ENCODE measurements at regions not wholly inside any gene's neighbourhood (a gene's known extent, or its start where the extent isn't known, plus 50 kb on each side); places are given as distances from the start of the nearest gene placed in this dataset.

- TF ChIP-seq ZNF282 (IDR thresholded peaks at IDR 0.05; ENCODE audit: partially characterized antibody) (no peak), RFX5 (IDR thresholded peaks at IDR 0.05; ENCODE audit: low read depth, low read length) (no peak), POLR2A (IDR thresholded peaks at IDR 0.05; ENCODE audit: insufficient read depth in 1 of 2, low read depth in 2 of 2, low read length in 2 of 2) (no peak), KLF9 (CRISPR knock-in tag; IDR thresholded peaks at IDR 0.05; ENCODE audit: low read depth) (no peak), CTCF (CRISPR knock-in tag; IDR thresholded peaks at IDR 0.05) (no peak), HDAC1 (CRISPR knock-in tag; IDR thresholded peaks at IDR 0.05) (no peak), ZBTB46 (CRISPR knock-in tag; IDR thresholded peaks at IDR 0.05; ENCODE audit: borderline replicate concordance) (no peak), EZH2 (conservative IDR thresholded peaks at IDR 0.05; ENCODE audit: low read depth, low read length) (no peak), KDM5A (IDR thresholded peaks at IDR 0.05; ENCODE audit: borderline replicate concordance, low read length) (no peak), ZNF644 (CRISPR knock-in tag; IDR thresholded peaks at IDR 0.05; ENCODE audit: low read depth) (no peak), ZFX (CRISPR knock-in tag; IDR thresholded peaks at IDR 0.05; ENCODE audit: low read depth) (no peak), CHCHD3 (CRISPR knock-in tag; IDR thresholded peaks at IDR 0.05) (no peak), MAZ (IDR thresholded peaks at IDR 0.05; ENCODE audit: borderline replicate concordance, low read depth, low read length) (no peak), MAZ (CRISPR knock-in tag; IDR thresholded peaks at IDR 0.05; ENCODE audit: low read depth) (no peak)
Measured at GRCh38 chr2:217372794-217373193, 512.9 kb upstream of the TNP1 start.
